GM23338 (cell line): ENCODE measurements at regions not wholly inside any gene's neighbourhood (a gene's known extent, or its start where the extent isn't known, plus 50 kb on each side); places are given as distances from the start of the nearest gene placed in this dataset.

ENCODE experiments used
- ATAC-seq: fragments of 200-7000 bp; cut with Tn5 transposase; 3 replicates; pipeline ENCODE4 v1.9.1; 2020
- DNase-seq: peaks from one replicate; pipeline ENCODE4 v3.0.0-alpha.2; 2015; ENCODE audit warnings: low spot score
- H2AFZ ChIP-seq: fragments of 200-600 bp; sonication (generic); 2 replicates; pipeline ENCODE4 v1.8.0; 2016; ENCODE audit warnings: antibody characterized with exemption, mild to moderate bottlenecking, moderate library complexity
- H3F3A ChIP-seq: fragments of 200-600 bp; sonication (generic); replicated peaks from 2 replicates; pipeline ENCODE4 v1.8.0; 2017; ENCODE audit warnings: antibody characterized with exemption, mixed run types, low read depth
- H3K27ac ChIP-seq: fragments of 200-600 bp; sonication (generic); 2 replicates; pipeline ENCODE4 v1.6.1; 2016; ENCODE audit warnings: low read depth
- H3K27me3 ChIP-seq: fragments of 200-600 bp; sonication (generic); 2 replicates; pipeline ENCODE4 v1.8.0; 2016; ENCODE audit warnings: mild to moderate bottlenecking, mixed run types, moderate library complexity; ENCODE audit not compliant: insufficient read depth
- H3K36me3 ChIP-seq: fragments of 200-600 bp; sonication (generic); 2 replicates; pipeline ENCODE4 v1.8.0; 2016; ENCODE audit warnings: mild to moderate bottlenecking; ENCODE audit not compliant: insufficient read depth
- H3K4me1 ChIP-seq: fragments of 200-600 bp; sonication (generic); 2 replicates; pipeline ENCODE4 v1.8.0; 2016; ENCODE audit warnings: mild to moderate bottlenecking, moderate library complexity; ENCODE audit not compliant: insufficient read depth
- H3K4me2 ChIP-seq: fragments of 200-600 bp; sonication (generic); 2 replicates; pipeline ENCODE4 v1.7.1; 2017; ENCODE audit warnings: mixed run types
- H3K4me3 ChIP-seq: fragments of 200-600 bp; sonication (generic); 2 replicates; pipeline ENCODE4 v1.6.1; 2016; ENCODE audit warnings: mixed run types
- H3K79me2 ChIP-seq: fragments of 200-600 bp; sonication (generic); replicated peaks from 2 replicates; pipeline ENCODE4 v1.8.0; 2017; ENCODE audit warnings: mild to moderate bottlenecking; ENCODE audit not compliant: insufficient read depth
- H3K9me2 ChIP-seq: fragments of 200-600 bp; sonication (generic); 2 replicates; pipeline ENCODE4 v1.8.0; 2017; ENCODE audit not compliant: insufficient read depth
- H4K20me1 ChIP-seq: fragments of 200-600 bp; sonication (generic); replicated peaks from 2 replicates; pipeline ENCODE4 v1.8.0; 2017; ENCODE audit warnings: mild to moderate bottlenecking; ENCODE audit not compliant: insufficient read depth
- H3K27ac Mint-ChIP-seq: 2 replicates; pipeline ENCODE4 v1.8.0; 2020; ENCODE audit warnings: inconsistent platforms, mild to moderate bottlenecking, moderate library complexity, mixed read lengths
- H3K27me3 Mint-ChIP-seq: 3 replicates; pipeline ENCODE4 v1.8.0; 2022; ENCODE audit warnings: low read depth, mild to moderate bottlenecking, moderate library complexity, mixed read lengths, inconsistent platforms; ENCODE audit not compliant: insufficient read depth, poor library complexity
- H3K36me3 Mint-ChIP-seq: 3 replicates; pipeline ENCODE4 v1.8.0; 2021; ENCODE audit warnings: low read depth, mild to moderate bottlenecking, inconsistent platforms, moderate library complexity, mixed read lengths
- H3K4me1 Mint-ChIP-seq: 3 replicates; pipeline ENCODE4 v1.8.0; 2020; ENCODE audit warnings: mild to moderate bottlenecking, inconsistent platforms, mixed read lengths
- H3K4me3 Mint-ChIP-seq: 3 replicates; pipeline ENCODE4 v1.8.0; 2021; ENCODE audit warnings: moderate library complexity, mild to moderate bottlenecking, inconsistent platforms, mixed read lengths
- H3K9me3 Mint-ChIP-seq: 3 replicates; pipeline ENCODE4 v1.8.0; 2020; ENCODE audit warnings: moderate library complexity, mild to moderate bottlenecking, inconsistent platforms, mixed read lengths
- EZH2 ChIP-seq: fragments of 200-600 bp; sonication (generic); IDR thresholded peaks from one replicate; pipeline ENCODE4 v1.8.0; 2017; ENCODE audit warnings: antibody characterized with exemption, mild to moderate bottlenecking, low read depth; ENCODE audit not compliant: unreplicated experiment
- STAT1 ChIP-seq: IDR thresholded peaks from one replicate; pipeline ENCODE4 v1.6.1; 2016; ENCODE audit warnings: antibody characterized with exemption; ENCODE audit not compliant: unreplicated experiment
- ZNF114 ChIP-seq: fragments of 250-450 bp; sonication (Bioruptor Pico); IDR thresholded peaks from 2 replicates; pipeline ENCODE4 v1.5.0; 2020; ENCODE audit warnings: mild to moderate bottlenecking, moderate library complexity
- ZNF462 ChIP-seq: fragments of 250-450 bp; sonication (Bioruptor Pico); IDR thresholded peaks from 2 replicates; pipeline ENCODE4 v1.5.0; 2020; ENCODE audit warnings: mild to moderate bottlenecking, moderate library complexity
- TF ChIP-seq, protein P1 (sequence below), 2 experiments: fragments of 200-600 bp in 1 of 2; sonication (generic) in 1 of 2; conservative IDR thresholded peaks; 2 replicates each; pipeline versions ENCODE4 v1.5.1 to v1.6.1; 2016 to 2017; ENCODE audit warnings: antibody characterized with exemption in 2 of 2, low read depth in 2 of 2, mild to moderate bottlenecking in 2 of 2, moderate library complexity in 1 of 2

DNA sequence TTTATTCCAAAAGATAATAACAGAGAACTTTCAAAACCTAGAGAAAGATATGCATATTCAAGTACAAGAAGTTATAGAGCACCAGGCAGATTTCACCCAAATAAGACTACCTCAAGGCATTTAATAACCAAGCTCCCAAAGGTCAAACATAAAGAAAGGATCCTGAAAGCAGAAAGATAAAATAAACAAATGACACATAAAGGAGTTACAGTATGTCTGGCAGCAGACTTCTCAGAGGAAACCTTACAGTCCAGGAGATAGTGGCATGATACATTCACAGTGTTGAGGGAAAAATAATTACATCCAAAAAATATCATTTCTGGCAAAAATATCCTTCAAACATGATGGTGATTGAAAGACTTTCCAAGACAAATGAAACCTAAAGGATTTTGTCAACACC is 185.8 kb upstream of the POU1F1 start (continued):
- TF ChIP-seq, protein P1, sequence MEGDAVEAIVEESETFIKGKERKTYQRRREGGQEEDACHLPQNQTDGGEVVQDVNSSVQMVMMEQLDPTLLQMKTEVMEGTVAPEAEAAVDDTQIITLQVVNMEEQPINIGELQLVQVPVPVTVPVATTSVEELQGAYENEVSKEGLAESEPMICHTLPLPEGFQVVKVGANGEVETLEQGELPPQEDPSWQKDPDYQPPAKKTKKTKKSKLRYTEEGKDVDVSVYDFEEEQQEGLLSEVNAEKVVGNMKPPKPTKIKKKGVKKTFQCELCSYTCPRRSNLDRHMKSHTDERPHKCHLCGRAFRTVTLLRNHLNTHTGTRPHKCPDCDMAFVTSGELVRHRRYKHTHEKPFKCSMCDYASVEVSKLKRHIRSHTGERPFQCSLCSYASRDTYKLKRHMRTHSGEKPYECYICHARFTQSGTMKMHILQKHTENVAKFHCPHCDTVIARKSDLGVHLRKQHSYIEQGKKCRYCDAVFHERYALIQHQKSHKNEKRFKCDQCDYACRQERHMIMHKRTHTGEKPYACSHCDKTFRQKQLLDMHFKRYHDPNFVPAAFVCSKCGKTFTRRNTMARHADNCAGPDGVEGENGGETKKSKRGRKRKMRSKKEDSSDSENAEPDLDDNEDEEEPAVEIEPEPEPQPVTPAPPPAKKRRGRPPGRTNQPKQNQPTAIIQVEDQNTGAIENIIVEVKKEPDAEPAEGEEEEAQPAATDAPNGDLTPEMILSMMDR (conservative IDR thresholded peaks at IDR 0.05; ENCODE audit: low read depth in 2 of 2): no peak
- TF ChIP-seq EZH2 (no peak), ZNF462 (CRISPR knock-in tag) (no peak)

DNA sequence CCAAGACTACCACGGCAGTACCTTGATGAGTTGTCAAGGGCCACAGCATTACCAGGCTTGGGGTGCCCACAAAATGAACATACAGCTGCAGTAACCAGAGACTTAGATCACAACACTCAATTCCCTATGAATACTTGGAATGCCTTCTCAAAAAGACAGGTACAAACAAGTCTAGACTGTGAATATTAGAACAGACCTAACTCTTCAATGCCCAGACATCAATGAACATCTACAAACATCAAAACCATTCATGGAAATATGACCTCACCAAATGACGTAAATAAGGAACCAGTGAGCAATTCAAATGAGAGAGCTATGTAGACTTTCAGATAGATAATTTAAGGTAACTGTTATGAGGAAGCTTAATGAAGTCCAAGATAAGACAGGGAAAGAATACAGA is 185.1 kb upstream of the POU1F1 start:
- Mint-ChIP-seq H3K9me3 (peaks cover 5% of the 10 kb centered on the region; the same call in 2 of the 3 replicates), H3K27me3 (no peaks in the 10 kb centered on the region), H3K36me3 (peaks cover 2% of the 10 kb centered on the region; the same call in 1 of the 3 replicates), H3K27ac (peak overlapping the region; percentile 32; the same call in 1 of the 2 replicates), H3K4me1 (peaks cover 5% of the 10 kb centered on the region; the same call in 2 of the 3 replicates), H3K4me3 (no peak overlapping the region)
- Histone ChIP-seq H3K79me2 (no peaks in the 10 kb centered on the region), H3K4me1 (no peaks in the 10 kb centered on the region), H3K4me3 (no peak overlapping the region), H3K27ac (no peak overlapping the region), H3K27me3 (no peaks in the 10 kb centered on the region), H3F3A (no peaks in the 10 kb centered on the region), H2AFZ (no peak overlapping the region), H4K20me1 (no peaks in the 10 kb centered on the region), H3K4me2 (no peak overlapping the region), H3K36me3 (no peaks in the 10 kb centered on the region), H3K9me2 (peaks cover 4% of the 10 kb centered on the region; the same call in 1 of the 2 replicates)
- ATAC-seq (no peak), DNase-seq (no peak)
- TF ChIP-seq STAT1 (no peak), ZNF462 (CRISPR knock-in tag) (no peak), ZNF114 (CRISPR knock-in tag) (no peak), EZH2 (no peak)
